Upper lobe of left lung (tissue), 4 donors: ENCODE measurements at regions not wholly inside any gene's neighbourhood (a gene's known extent, or its start where the extent isn't known, plus 50 kb on each side); places are given as distances from the start of the nearest gene placed in this dataset.

Experiments used
- CTCF ChIP-seq, 6 experiments: fragments of 450-650 bp in 4 of 6; fragments of 200-600 bp in 2 of 6; sonication (generic) in 2 of 6; IDR thresholded peaks; one replicate each; pipeline ENCODE4 v1.5.1; 2016 to 2019; ENCODE audit warnings: antibody characterized with exemption in 6 of 6
- EP300 ChIP-seq, 4 donors: sonication (generic); formaldehyde crosslinking; IDR thresholded peaks; one replicate each; pipeline ENCODE4 v1.5.1; 2017; ENCODE audit warnings: antibody characterized with exemption in 4 of 4, control low read depth in 2 of 4

GRCh38 chr14:53751650-53752049 lies 205.0 kb downstream of the BMP4 start:
- TF ChIP-seq CTCF (IDR thresholded peaks at IDR 0.05), result no peak
- TF ChIP-seq EP300 (IDR thresholded peaks at IDR 0.05), result no peak
